Stimulated activated naive CD4-positive, alpha-beta T cell treated with Interleukin-2 at 50 U/mL for 16 hours (primary cell): ENCODE measurements at regions not wholly inside any gene's neighbourhood (a gene's known extent, or its start where the extent isn't known, plus 50 kb on each side); places are given as distances from the start of the nearest gene placed in this dataset.

Experiments
- DNase-seq: peaks from one replicate; lab custom pipeline; 2025; lab: John Stamatoyannopoulos, UW

- DNase-seq: no peak
These were observed 222.4 kb upstream of the ZP4 start for GRCh38 chr1:238112952-238113621.

- no peak for DNase-seq
These were observed 220.8 kb upstream of the ZP4 start for GRCh38 chr1:238111516-238111915.

GRCh38 chr1:238111081-238111480 is 220.4 kb upstream of the ZP4 start:
- DNase-seq: no peak

GRCh38 chr1:238108417-238108816 is 217.7 kb upstream of the ZP4 start:
- DNase-seq: no peak

GRCh38 chr1:238107322-238107721 is 216.6 kb upstream of the ZP4 start:
- no peak for DNase-seq

- DNase-seq: no peak
These were observed 214.0 kb upstream of the ZP4 start for GRCh38 chr1:238104752-238105151.

GRCh38 chr1:238101923-238102322 is 211.2 kb upstream of the ZP4 start:
- DNase-seq: no peak

GRCh38 chr1:238099871-238100270 is 209.1 kb upstream of the ZP4 start:
- no peak for DNase-seq

GRCh38 chr1:238089615-238090014 is 198.9 kb upstream of the ZP4 start:
- no peak for DNase-seq

- no peak for DNase-seq
These were observed 198.0 kb upstream of the ZP4 start for GRCh38 chr1:238088560-238089290.

- no peak for DNase-seq
These were observed 183.3 kb upstream of the ZP4 start for GRCh38 chr1:238073991-238074390.

GRCh38 chr1:238071061-238071460 is 180.3 kb upstream of the ZP4 start:
- DNase-seq: no peak

- DNase-seq: no peak
These were observed 172.7 kb upstream of the ZP4 start for GRCh38 chr1:238063454-238063853.

GRCh38 chr1:238061967-238062613 is 171.4 kb upstream of the ZP4 start:
- no peak for DNase-seq

GRCh38 chr1:238060061-238060460 is 169.3 kb upstream of the ZP4 start:
- DNase-seq: no peak

- no peak for DNase-seq
These were observed 162.0 kb upstream of the ZP4 start for GRCh38 chr1:238052496-238053266.

GRCh38 chr1:238029126-238029525 is 138.4 kb upstream of the ZP4 start:
- DNase-seq: no peak

GRCh38 chr1:238027366-238027765 is 136.6 kb upstream of the ZP4 start:
- DNase-seq: no peak

- no peak for DNase-seq
These were observed 132.4 kb upstream of the ZP4 start for GRCh38 chr1:238023137-238023536.

GRCh38 chr1:238018214-238018613 is 127.5 kb upstream of the ZP4 start:
- DNase-seq: no peak

GRCh38 chr1:238006779-238007178 is 116.1 kb upstream of the ZP4 start:
- no peak for DNase-seq

- DNase-seq: no peak
These were observed 114.4 kb upstream of the ZP4 start for GRCh38 chr1:238005116-238005515.

GRCh38 chr1:238001818-238002217 is 111.1 kb upstream of the ZP4 start:
- DNase-seq: no peak
